SK-N-MC (cell line): ENCODE measurements at regions not wholly inside any gene's neighbourhood (a gene's known extent, or its start where the extent isn't known, plus 50 kb on each side); places are given as distances from the start of the nearest gene placed in this dataset.

Experiments used
- DNase-seq: peaks from one replicate; pipeline ENCODE4 v3.0.0-alpha.2; 2011; ENCODE audit warnings: low read depth, low spot score
- H3K27ac ChIP-seq: fragments of 200-600 bp; sonication (generic); 2 replicates; pipeline ENCODE4 v1.5.1; 2016; ENCODE audit warnings: mixed run types
- H3K36me3 ChIP-seq: fragments of 200-600 bp; sonication (generic); 2 replicates; pipeline ENCODE4 v1.6.1; 2017; ENCODE audit warnings: antibody characterized with exemption, low read length, mixed read lengths; ENCODE audit not compliant: insufficient read depth
- H3K4me3 ChIP-seq: fragments of 200-600 bp; sonication (generic); 2 replicates; pipeline ENCODE4 v1.5.1; 2016
- H3K9ac ChIP-seq: fragments of 200-600 bp; sonication (generic); 2 replicates; pipeline ENCODE4 v1.8.0; 2017; ENCODE audit warnings: mixed run types, mixed read lengths; ENCODE audit not compliant: insufficient read length
- H3K9me3 ChIP-seq: fragments of 200-600 bp; sonication (generic); 2 replicates; pipeline ENCODE4 v1.6.1; 2017; ENCODE audit warnings: low read depth, mild to moderate bottlenecking, antibody characterized with exemption, low read length, moderate library complexity, mixed read lengths
- EZH2 ChIP-seq: fragments of 200-600 bp; sonication (generic); IDR thresholded peaks from one replicate; pipeline ENCODE4 v1.6.1; 2017; ENCODE audit warnings: antibody characterized with exemption
- FOXP2 ChIP-seq: optimal IDR thresholded peaks from 2 replicates; pipeline ENCODE3; 2011; ENCODE audit warnings: mild to moderate bottlenecking, moderate library complexity; ENCODE audit not compliant: insufficient read depth; ENCODE audit errors: extremely low read length, control extremely low read depth
- POLR2AphosphoS5 ChIP-seq: IDR thresholded peaks from 2 replicates; pipeline ENCODE4 v1.6.1; 2012; ENCODE audit warnings: mild to moderate bottlenecking, low read depth, low read length, borderline replicate concordance

- no peak for DNase-seq
- Histone ChIP-seq H3K9ac (no peak overlapping the region), H3K9me3 (no peaks in the 10 kb centered on the region), H3K4me3 (no peak overlapping the region), H3K27ac (no peak overlapping the region), H3K36me3 (no peaks in the 10 kb centered on the region)
- no peak for TF ChIP-seq POLR2AphosphoS5
Measured at GRCh38 chr4:189081826-189082225, 858.8 kb upstream of the FRG1 start.

- no peak for DNase-seq
- H3K9me3 ChIP-seq: no peaks in the 10 kb centered on the region
- no peak overlapping the region for H3K9ac ChIP-seq
- no peak overlapping the region for H3K27ac ChIP-seq
- no peak overlapping the region for H3K4me3 ChIP-seq
- H3K36me3 ChIP-seq: no peaks in the 10 kb centered on the region
- TF ChIP-seq FOXP2 (no peak), POLR2AphosphoS5 (no peak), EZH2 (no peak)
Measured at GRCh38 chr4:189083769-189084168, 856.9 kb upstream of the FRG1 start.

- Histone ChIP-seq H3K9me3 (no peaks in the 10 kb centered on the region), H3K9ac (no peak overlapping the region), H3K4me3 (no peak overlapping the region), H3K36me3 (no peaks in the 10 kb centered on the region), H3K27ac (no peak overlapping the region)
- TF ChIP-seq EZH2 (no peak), POLR2AphosphoS5 (no peak), FOXP2 (no peak)
- DNase-seq: no peak
Measured at GRCh38 chr4:189084671-189085070, 856.0 kb upstream of the FRG1 start.

GRCh38 chr4:189087971-189088370 lies 852.7 kb upstream of the FRG1 start:
- no peak for DNase-seq
- no peak for TF ChIP-seq POLR2AphosphoS5
- TF ChIP-seq FOXP2: no peak
- TF ChIP-seq EZH2: no peak
- H3K4me3 ChIP-seq: no peak overlapping the region
- H3K36me3 ChIP-seq: no peaks in the 10 kb centered on the region
- no peaks in the 10 kb centered on the region for H3K9me3 ChIP-seq
- H3K27ac ChIP-seq: no peak overlapping the region
- no peak overlapping the region for H3K9ac ChIP-seq

- Histone ChIP-seq H3K27ac (no peak overlapping the region), H3K36me3 (no peaks in the 10 kb centered on the region), H3K9ac (no peak overlapping the region), H3K9me3 (no peaks in the 10 kb centered on the region), H3K4me3 (no peak overlapping the region)
- no peak for DNase-seq
- TF ChIP-seq FOXP2 (no peak), POLR2AphosphoS5 (no peak), EZH2 (no peak)
Measured at GRCh38 chr4:189088780-189089179, 851.9 kb upstream of the FRG1 start.

- H3K36me3 ChIP-seq: no peaks in the 10 kb centered on the region
- H3K9me3 ChIP-seq: no peaks in the 10 kb centered on the region
- H3K4me3 ChIP-seq: no peak overlapping the region
- no peak for TF ChIP-seq POLR2AphosphoS5
- TF ChIP-seq EZH2: no peak
- no peak for TF ChIP-seq FOXP2
- no peak for DNase-seq
- no peak overlapping the region for H3K27ac ChIP-seq
- no peak overlapping the region for H3K9ac ChIP-seq
Measured at GRCh38 chr4:189090174-189090814, 850.4 kb upstream of the FRG1 start.

- Histone ChIP-seq H3K27ac (no peak overlapping the region), H3K4me3 (0 out of 2 replicates have a peak overlapping the region, but pooled peaks have one; percentile 15), H3K9ac (no peak overlapping the region), H3K36me3 (no peaks in the 10 kb centered on the region), H3K9me3 (no peaks in the 10 kb centered on the region)
- TF ChIP-seq POLR2AphosphoS5 (no peak), FOXP2 (no peak), EZH2 (no peak)
- no peak for DNase-seq
Measured at GRCh38 chr4:189092581-189092980, 848.1 kb upstream of the FRG1 start.

GRCh38 chr4:189096108-189096507 lies 844.6 kb upstream of the FRG1 start:
- Histone ChIP-seq H3K36me3 (no peaks in the 10 kb centered on the region), H3K4me3 (no peak overlapping the region), H3K9me3 (no peaks in the 10 kb centered on the region), H3K27ac (no peak overlapping the region), H3K9ac (no peak overlapping the region)
- TF ChIP-seq FOXP2 (no peak), POLR2AphosphoS5 (no peak), EZH2 (no peak)
- no peak for DNase-seq

GRCh38 chr4:189096717-189097116 lies 844.0 kb upstream of the FRG1 start:
- TF ChIP-seq EZH2 (no peak), FOXP2 (no peak), POLR2AphosphoS5 (no peak)
- H3K9ac ChIP-seq: no peak overlapping the region
- H3K27ac ChIP-seq: no peak overlapping the region
- H3K36me3 ChIP-seq: no peaks in the 10 kb centered on the region
- no peaks in the 10 kb centered on the region for H3K9me3 ChIP-seq
- no peak overlapping the region for H3K4me3 ChIP-seq
- no peak for DNase-seq
